NCI-H2196 treated with DMSO at 0.1 percent for 48 hours (cell line): ENCODE measurements at regions not wholly inside any gene's neighbourhood (a gene's known extent, or its start where the extent isn't known, plus 50 kb on each side); places are given as distances from the start of the nearest gene placed in this dataset.
"Not testable (repeated sequence)": the region's sequence is repeated elsewhere in the genome, so short reads cannot be mapped to it uniquely, and the experiment has no call there.

ENCODE experiments used
- DNase-seq: peaks from one replicate; lab custom pipeline; 2025; ENCODE audit not compliant: unreplicated experiment; lab: John Stamatoyannopoulos, UW

- no peak for DNase-seq
These were observed 173.4 kb downstream of the NDUFS4 start for GRCh38 chr5:53733853-53734252.

GRCh38 chr5:53738105-53738504, 177.7 kb downstream of the NDUFS4 start:
- DNase-seq = no peak

- no peak for DNase-seq
These were observed 178.7 kb downstream of the NDUFS4 start for GRCh38 chr5:53739111-53739510.

GRCh38 chr5:53749621-53750020, 189.2 kb downstream of the NDUFS4 start:
- DNase-seq = no peak

GRCh38 chr5:53752282-53752681, 191.8 kb downstream of the NDUFS4 start:
- DNase-seq = not testable (repeated sequence)

- no peak for DNase-seq
These were observed 206.2 kb downstream of the NDUFS4 start for GRCh38 chr5:53766673-53767072.

- DNase-seq = no peak
These were observed 217.6 kb downstream of the NDUFS4 start for GRCh38 chr5:53777864-53778618.

- no peak for DNase-seq
These were observed 219.1 kb downstream of the NDUFS4 start for GRCh38 chr5:53779541-53779981.

GRCh38 chr5:53782620-53783019, 222.2 kb downstream of the NDUFS4 start:
- DNase-seq = peak; percentile 1

GRCh38 chr5:53783624-53784228, 223.3 kb downstream of the NDUFS4 start:
- no peak for DNase-seq

- no peak for DNase-seq
These were observed 224.2 kb downstream of the NDUFS4 start for GRCh38 chr5:53784596-53784995.

- no peak for DNase-seq
These were observed 225.5 kb downstream of the NDUFS4 start for GRCh38 chr5:53785924-53786323.

GRCh38 chr5:53790026-53790425, 229.6 kb downstream of the NDUFS4 start:
- DNase-seq = no peak

- DNase-seq = no peak
These were observed 231.9 kb downstream of the NDUFS4 start for GRCh38 chr5:53792338-53792737.

- DNase-seq = not testable (repeated sequence)
These were observed 239.2 kb downstream of the NDUFS4 start for GRCh38 chr5:53799644-53800043.

GRCh38 chr5:53808392-53808791, 248.0 kb downstream of the NDUFS4 start:
- not testable (repeated sequence) for DNase-seq

- DNase-seq = no peak
These were observed 254.4 kb downstream of the NDUFS4 start for GRCh38 chr5:53814819-53815218.

- DNase-seq = no peak
These were observed 255.0 kb downstream of the NDUFS4 start for GRCh38 chr5:53815471-53815870.

GRCh38 chr5:53817183-53817582, 256.7 kb downstream of the NDUFS4 start:
- DNase-seq = no peak

- DNase-seq = no peak
These were observed 259.0 kb downstream of the NDUFS4 start for GRCh38 chr5:53819482-53819881.

GRCh38 chr5:53820119-53820801, 259.8 kb downstream of the NDUFS4 start:
- no peak for DNase-seq

- no peak for DNase-seq
These were observed 260.3 kb downstream of the NDUFS4 start for GRCh38 chr5:53820802-53821171.
